ENCODE measurements at regions not wholly inside any gene's neighbourhood (a gene's known extent, or its start where the extent isn't known, plus 50 kb on each side); places are given as distances from the start of the nearest gene placed in this dataset.
"Not testable (repeated sequence)": the region's sequence is repeated elsewhere in the genome, so short reads cannot be mapped to it uniquely, and the experiment has no call there.

GRCh38 chr11:54927704-54928103 is 221.1 kb downstream of the OR4A5 start:
- no peak for DNase-seq

- DNase-seq: no peak
These were observed 224.3 kb downstream of the OR4A5 start for GRCh38 chr11:54930930-54931329.

- DNase-seq: no peak
These were observed 237.6 kb downstream of the OR4A5 start for GRCh38 chr11:54944211-54944610.

GRCh38 chr11:54946424-54946823 is 239.8 kb downstream of the OR4A5 start:
- no peak for DNase-seq

GRCh38 chr11:54947175-54947574 is 240.5 kb downstream of the OR4A5 start:
- DNase-seq: peak; percentile 23

GRCh38 chr11:54979375-54979774 is 272.7 kb downstream of the OR4A5 start:
- DNase-seq: no peak

GRCh38 chr11:54985731-54986130 is 276.2 kb upstream of the TRIM48 start:
- DNase-seq: no peak

GRCh38 chr11:55028837-55029236 is 233.1 kb upstream of the TRIM48 start:
- DNase-seq: not testable (repeated sequence)

GRCh38 chr11:55054723-55055122 is 207.2 kb upstream of the TRIM48 start:
- DNase-seq: no peak

GRCh38 chr11:55084588-55084987 is 177.4 kb upstream of the TRIM48 start:
- not testable (repeated sequence) for DNase-seq

GRCh38 chr11:55106391-55106790 is 155.6 kb upstream of the TRIM48 start:
- DNase-seq: no peak

Measured in NCI-H1105 treated with DMSO at 0.1 percent for 48 hours (cell line).